ENCODE measurements at regions not wholly inside any gene's neighbourhood (a gene's known extent, or its start where the extent isn't known, plus 50 kb on each side); places are given as distances from the start of the nearest gene placed in this dataset.

DNA sequence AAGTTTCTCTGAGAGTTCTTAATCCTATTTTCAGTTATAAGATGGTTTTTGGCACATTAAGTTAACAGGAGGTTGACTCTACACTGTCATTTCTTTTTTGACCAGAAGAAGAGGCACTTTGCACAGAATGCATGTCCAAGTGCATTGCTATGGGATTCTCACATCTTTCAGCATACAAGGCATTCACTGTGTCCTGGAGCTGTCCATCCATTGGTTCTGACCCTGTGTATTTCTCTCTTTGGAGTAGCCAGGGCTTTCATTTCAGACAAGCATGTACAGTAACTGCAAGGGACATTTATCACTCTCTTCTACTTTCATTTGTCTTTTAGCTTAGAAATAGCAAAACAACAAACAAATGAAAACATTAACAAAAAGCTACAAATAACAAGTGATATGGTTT, 275.1 kb upstream of the IMPG1 start:
- TF ChIP-seq, protein P1, sequence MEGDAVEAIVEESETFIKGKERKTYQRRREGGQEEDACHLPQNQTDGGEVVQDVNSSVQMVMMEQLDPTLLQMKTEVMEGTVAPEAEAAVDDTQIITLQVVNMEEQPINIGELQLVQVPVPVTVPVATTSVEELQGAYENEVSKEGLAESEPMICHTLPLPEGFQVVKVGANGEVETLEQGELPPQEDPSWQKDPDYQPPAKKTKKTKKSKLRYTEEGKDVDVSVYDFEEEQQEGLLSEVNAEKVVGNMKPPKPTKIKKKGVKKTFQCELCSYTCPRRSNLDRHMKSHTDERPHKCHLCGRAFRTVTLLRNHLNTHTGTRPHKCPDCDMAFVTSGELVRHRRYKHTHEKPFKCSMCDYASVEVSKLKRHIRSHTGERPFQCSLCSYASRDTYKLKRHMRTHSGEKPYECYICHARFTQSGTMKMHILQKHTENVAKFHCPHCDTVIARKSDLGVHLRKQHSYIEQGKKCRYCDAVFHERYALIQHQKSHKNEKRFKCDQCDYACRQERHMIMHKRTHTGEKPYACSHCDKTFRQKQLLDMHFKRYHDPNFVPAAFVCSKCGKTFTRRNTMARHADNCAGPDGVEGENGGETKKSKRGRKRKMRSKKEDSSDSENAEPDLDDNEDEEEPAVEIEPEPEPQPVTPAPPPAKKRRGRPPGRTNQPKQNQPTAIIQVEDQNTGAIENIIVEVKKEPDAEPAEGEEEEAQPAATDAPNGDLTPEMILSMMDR (IDR thresholded peaks at IDR 0.05; ENCODE audit: low read depth, low read length), result no peak
- TF ChIP-seq EZH2phosphoT487 (IDR thresholded peaks at IDR 0.05; ENCODE audit: low read depth), result no peak

All from OCI-LY3 (cell line).